ENCODE measurements at regions not wholly inside any gene's neighbourhood (a gene's known extent, or its start where the extent isn't known, plus 50 kb on each side); places are given as distances from the start of the nearest gene placed in this dataset.

DNA sequence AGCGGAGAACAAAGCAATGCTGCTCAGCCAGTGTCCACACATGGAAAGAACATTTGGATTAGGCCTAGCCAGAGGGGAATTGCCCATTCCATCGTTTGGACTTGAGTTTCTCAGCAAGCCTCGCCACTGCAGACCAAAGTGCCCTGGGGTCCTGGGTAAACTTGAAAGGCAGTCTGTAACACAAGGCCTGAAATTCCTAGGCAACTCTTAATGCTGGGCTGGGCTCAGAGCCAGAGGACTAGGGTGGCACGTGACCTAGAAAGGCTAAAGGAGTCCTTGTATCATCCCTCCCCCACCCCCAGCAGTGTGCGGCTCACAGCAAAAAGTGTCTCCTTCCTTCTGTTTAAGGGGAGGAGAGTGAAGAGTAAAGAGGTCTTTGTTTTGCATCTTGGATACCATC is 210.4 kb upstream of the ARX start:
- H3K27me3 ChIP-seq (replicated peaks in 1 of 2; ENCODE audit: control insufficient read depth in 2 of 2, insufficient read depth in 2 of 2, low read length in 1 of 2), result no peaks in the 10 kb centered on the region
- no peak for FAIRE-seq
- no peak overlapping the region for H2AFZ ChIP-seq (ENCODE audit: control insufficient read depth, low read depth, low read length)
- H3K4me3 ChIP-seq, result no peak overlapping the region
- TF ChIP-seq GATAD2B (conservative IDR thresholded peaks at IDR 0.05; ENCODE audit: low read depth), result no peak
- no peak for TF ChIP-seq WRNIP1 (IDR thresholded peaks at IDR 0.05; ENCODE audit: borderline replicate concordance, low read depth, low read length)
- TF ChIP-seq GABPA (IDR thresholded peaks at IDR 0.05; ENCODE audit: low read depth), result no peak
- TF ChIP-seq NBN (IDR thresholded peaks at IDR 0.05), result no peak
- TF ChIP-seq, protein P1, sequence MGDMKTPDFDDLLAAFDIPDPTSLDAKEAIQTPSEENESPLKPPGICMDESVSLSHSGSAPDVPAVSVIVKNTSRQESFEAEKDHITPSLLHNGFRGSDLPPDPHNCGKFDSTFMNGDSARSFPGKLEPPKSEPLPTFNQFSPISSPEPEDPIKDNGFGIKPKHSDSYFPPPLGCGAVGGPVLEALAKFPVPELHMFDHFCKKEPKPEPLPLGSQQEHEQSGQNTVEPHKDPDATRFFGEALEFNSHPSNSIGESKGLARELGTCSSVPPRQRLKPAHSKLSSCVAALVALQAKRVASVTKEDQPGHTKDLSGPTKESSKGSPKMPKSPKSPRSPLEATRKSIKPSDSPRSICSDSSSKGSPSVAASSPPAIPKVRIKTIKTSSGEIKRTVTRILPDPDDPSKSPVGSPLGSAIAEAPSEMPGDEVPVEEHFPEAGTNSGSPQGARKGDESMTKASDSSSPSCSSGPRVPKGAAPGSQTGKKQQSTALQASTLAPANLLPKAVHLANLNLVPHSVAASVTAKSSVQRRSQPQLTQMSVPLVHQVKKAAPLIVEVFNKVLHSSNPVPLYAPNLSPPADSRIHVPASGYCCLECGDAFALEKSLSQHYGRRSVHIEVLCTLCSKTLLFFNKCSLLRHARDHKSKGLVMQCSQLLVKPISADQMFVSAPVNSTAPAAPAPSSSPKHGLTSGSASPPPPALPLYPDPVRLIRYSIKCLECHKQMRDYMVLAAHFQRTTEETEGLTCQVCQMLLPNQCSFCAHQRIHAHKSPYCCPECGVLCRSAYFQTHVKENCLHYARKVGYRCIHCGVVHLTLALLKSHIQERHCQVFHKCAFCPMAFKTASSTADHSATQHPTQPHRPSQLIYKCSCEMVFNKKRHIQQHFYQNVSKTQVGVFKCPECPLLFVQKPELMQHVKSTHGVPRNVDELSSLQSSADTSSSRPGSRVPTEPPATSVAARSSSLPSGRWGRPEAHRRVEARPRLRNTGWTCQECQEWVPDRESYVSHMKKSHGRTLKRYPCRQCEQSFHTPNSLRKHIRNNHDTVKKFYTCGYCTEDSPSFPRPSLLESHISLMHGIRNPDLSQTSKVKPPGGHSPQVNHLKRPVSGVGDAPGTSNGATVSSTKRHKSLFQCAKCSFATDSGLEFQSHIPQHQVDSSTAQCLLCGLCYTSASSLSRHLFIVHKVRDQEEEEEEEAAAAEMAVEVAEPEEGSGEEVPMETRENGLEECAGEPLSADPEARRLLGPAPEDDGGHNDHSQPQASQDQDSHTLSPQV (IDR thresholded peaks at IDR 0.05), result no peak
- TF ChIP-seq RCOR1 (conservative IDR thresholded peaks at IDR 0.05; ENCODE audit: low read depth, low read length), result no peak
- no peak for TF ChIP-seq BMI1 (IDR thresholded peaks at IDR 0.05; ENCODE audit: borderline replicate concordance)
- TF ChIP-seq CEBPB (IDR thresholded peaks at IDR 0.05; ENCODE audit: borderline replicate concordance in 1 of 2, low read depth in 2 of 2, low read length in 2 of 2), result no peak
- no peak for TF ChIP-seq PAX5 (IDR thresholded peaks at IDR 0.05; ENCODE audit: borderline replicate concordance, low read depth, low read length)
- TF ChIP-seq RBBP5 (conservative IDR thresholded peaks at IDR 0.05), result no peak
- no peak for TF ChIP-seq ZNF207 (IDR thresholded peaks at IDR 0.05; ENCODE audit: borderline replicate concordance)
- 27% methylated on average over 5 of the region's 5 CpGs for WGBS (ENCODE audit: insufficient coverage, insufficient replicate concordance, low lambda C conversion rate, missing lambda C conversion rate)
- intact Hi-C loops (cut with micrococcal nuclease; ENCODE audit: unreplicated experiment), result no loop called here
- no peak overlapping the region for H3K27ac ChIP-seq (ENCODE audit: control insufficient read depth, insufficient read depth)
- no peak overlapping the region for H3K4me2 ChIP-seq (ENCODE audit: control insufficient read depth, insufficient read depth)
- ATAC-seq, result no peak
- no peaks in the 10 kb centered on the region for H4K20me1 ChIP-seq (ENCODE audit: control insufficient read depth, insufficient read depth)
- no peak for DNase-seq (ENCODE audit: low read depth, low spot score)
- in situ Hi-C loops (cut with MboI), result no loop called here
- H3K79me2 ChIP-seq (ENCODE audit: control insufficient read depth, insufficient read depth, low read length), result no peaks in the 10 kb centered on the region
- H3K4me1 ChIP-seq (ENCODE audit: control insufficient read depth, insufficient read depth, low read length), result no peaks in the 10 kb centered on the region
- BruUV-seq (replicated peaks), result no TSS peak
- ChIA-PET SMC1A (ENCODE audit: uncharacterized antibody, unreplicated experiment) (no interaction called here), POLR2A (no interaction called here), RAD21 (ENCODE audit: unreplicated experiment) (no interaction called here), CTCF (no interaction called here)
- H3K9ac ChIP-seq (ENCODE audit: control insufficient read depth, insufficient read depth, low read length), result no peak overlapping the region
- H3K36me3 ChIP-seq (ENCODE audit: control insufficient read depth in 2 of 2, insufficient read depth in 2 of 2, low read length in 1 of 2), result no peaks in the 10 kb centered on the region
- no peaks in the 10 kb centered on the region for H3K9me3 ChIP-seq (replicated peaks; ENCODE audit: control insufficient read depth, insufficient read depth, low read length)
